HepG2 (cell line): ENCODE measurements at regions not wholly inside any gene's neighbourhood (a gene's known extent, or its start where the extent isn't known, plus 50 kb on each side); places are given as distances from the start of the nearest gene placed in this dataset.

Experiments used
- BCL6 ChIP-seq: IDR thresholded peaks from 2 replicates; pipeline ENCODE4 v1.6.1; 2016; ENCODE audit warnings: missing genetic modification reagents, missing compliant biosample characterization
- CBFB ChIP-seq: sonication (generic); formaldehyde crosslinking; IDR thresholded peaks from 2 replicates; pipeline ENCODE4 v1.4.0; 2020; ENCODE audit warnings: missing genetic modification reagents
- CBX2 ChIP-seq, 2 experiments: fragments of 200-600 bp in 1 of 2; sonication (generic); formaldehyde crosslinking in 1 of 2; IDR thresholded peaks; 2 replicates each; pipeline versions ENCODE4 v1.7.0 to v1.8.1; 2018 to 2022; ENCODE audit warnings: low read depth in 2 of 2, low read length in 1 of 2, mild to moderate bottlenecking in 1 of 2, missing genetic modification reagents in 1 of 2
- FOXK2 ChIP-seq: fragments of 450-650 bp; IDR thresholded peaks from 2 replicates; pipeline ENCODE4 v1.6.1; 2016
- HIC2 ChIP-seq: sonication (generic); formaldehyde crosslinking; IDR thresholded peaks from 2 replicates; pipeline ENCODE4 v1.9.0; 2022; ENCODE audit warnings: low read depth, missing genetic modification reagents
- HNRNPL ChIP-seq: fragments of 200-400 bp; formaldehyde crosslinking; IDR thresholded peaks from 2 replicates; pipeline ENCODE4 v1.6.1; 2017; ENCODE audit warnings: mild to moderate bottlenecking, low read depth, low read length
- IKZF1 ChIP-seq: fragments of 450-650 bp; IDR thresholded peaks from 2 replicates; pipeline ENCODE4 v1.7.1; 2016
- MED1 ChIP-seq: sonication (generic); formaldehyde crosslinking; IDR thresholded peaks from 2 replicates; pipeline ENCODE4 v1.4.0; 2020; ENCODE audit warnings: missing genetic modification reagents
- MIER2 ChIP-seq: IDR thresholded peaks from 2 replicates; pipeline ENCODE4 v1.6.1; 2016; ENCODE audit warnings: missing biosample characterization, missing genetic modification reagents
- PLRG1 ChIP-seq: fragments of 450-650 bp; conservative IDR thresholded peaks from 2 replicates; pipeline ENCODE4 v1.6.1; 2016
- RFX5 ChIP-seq: IDR thresholded peaks from 2 replicates; pipeline ENCODE4 v1.6.1; 2011; ENCODE audit warnings: low read depth, low read length, improper control_type of control experiment
- SMARCC2 ChIP-seq: fragments of 450-650 bp; IDR thresholded peaks from 2 replicates; pipeline ENCODE4 v1.6.1; 2017; ENCODE audit warnings: antibody characterized with exemption, mild to moderate bottlenecking
- SRSF9 ChIP-seq: fragments of 200-400 bp; formaldehyde crosslinking; IDR thresholded peaks from 2 replicates; pipeline ENCODE4 v1.6.1; 2018; ENCODE audit warnings: borderline replicate concordance, mild to moderate bottlenecking, low read depth, low read length; ENCODE audit not compliant: insufficient read depth, poor library complexity, severe bottlenecking
- ZBTB21 ChIP-seq: sonication (generic); formaldehyde crosslinking; IDR thresholded peaks from 2 replicates; pipeline ENCODE4 v1.4.0; 2020; ENCODE audit warnings: missing genetic modification reagents
- ZBTB4 ChIP-seq: sonication (generic); formaldehyde crosslinking; IDR thresholded peaks from 2 replicates; pipeline ENCODE4 v1.4.0; 2020; ENCODE audit warnings: missing genetic modification reagents, mild to moderate bottlenecking, borderline replicate concordance
- ZMAT5 ChIP-seq: sonication (generic); formaldehyde crosslinking; IDR thresholded peaks from 2 replicates; pipeline ENCODE4 v1.5.0; 2020; ENCODE audit warnings: mild to moderate bottlenecking, low read depth, missing genetic modification reagents, borderline replicate concordance
- ZNF138 ChIP-seq: sonication (generic); formaldehyde crosslinking; IDR thresholded peaks from 2 replicates; pipeline ENCODE4 v1.5.0; 2020; ENCODE audit warnings: mild to moderate bottlenecking, low read depth, missing genetic modification reagents
- ZNF253 ChIP-seq: sonication (generic); formaldehyde crosslinking; IDR thresholded peaks from 2 replicates; pipeline ENCODE4 v1.8.0; 2022; ENCODE audit warnings: mild to moderate bottlenecking, missing genetic modification reagents, borderline replicate concordance
- ZNF639 ChIP-seq: conservative IDR thresholded peaks from 2 replicates; pipeline ENCODE4 v1.6.1; 2018; ENCODE audit warnings: missing genetic modification reagents
- ZNF781 ChIP-seq: sonication (generic); formaldehyde crosslinking; IDR thresholded peaks from 2 replicates; pipeline ENCODE4 v1.5.1; 2020; ENCODE audit warnings: borderline replicate concordance, mild to moderate bottlenecking, missing genetic modification reagents; ENCODE audit errors: not compliant biosample characterization
- ZNF839 ChIP-seq: sonication (generic); formaldehyde crosslinking; IDR thresholded peaks from 2 replicates; pipeline ENCODE4 v1.4.0; 2020; ENCODE audit warnings: missing genetic modification reagents, mild to moderate bottlenecking, borderline replicate concordance
- TF ChIP-seq, protein P1 (sequence below): sonication (generic); formaldehyde crosslinking; IDR thresholded peaks from 2 replicates; pipeline ENCODE4 v1.5.0; 2020; ENCODE audit warnings: mild to moderate bottlenecking, missing genetic modification reagents, moderate library complexity

DNA sequence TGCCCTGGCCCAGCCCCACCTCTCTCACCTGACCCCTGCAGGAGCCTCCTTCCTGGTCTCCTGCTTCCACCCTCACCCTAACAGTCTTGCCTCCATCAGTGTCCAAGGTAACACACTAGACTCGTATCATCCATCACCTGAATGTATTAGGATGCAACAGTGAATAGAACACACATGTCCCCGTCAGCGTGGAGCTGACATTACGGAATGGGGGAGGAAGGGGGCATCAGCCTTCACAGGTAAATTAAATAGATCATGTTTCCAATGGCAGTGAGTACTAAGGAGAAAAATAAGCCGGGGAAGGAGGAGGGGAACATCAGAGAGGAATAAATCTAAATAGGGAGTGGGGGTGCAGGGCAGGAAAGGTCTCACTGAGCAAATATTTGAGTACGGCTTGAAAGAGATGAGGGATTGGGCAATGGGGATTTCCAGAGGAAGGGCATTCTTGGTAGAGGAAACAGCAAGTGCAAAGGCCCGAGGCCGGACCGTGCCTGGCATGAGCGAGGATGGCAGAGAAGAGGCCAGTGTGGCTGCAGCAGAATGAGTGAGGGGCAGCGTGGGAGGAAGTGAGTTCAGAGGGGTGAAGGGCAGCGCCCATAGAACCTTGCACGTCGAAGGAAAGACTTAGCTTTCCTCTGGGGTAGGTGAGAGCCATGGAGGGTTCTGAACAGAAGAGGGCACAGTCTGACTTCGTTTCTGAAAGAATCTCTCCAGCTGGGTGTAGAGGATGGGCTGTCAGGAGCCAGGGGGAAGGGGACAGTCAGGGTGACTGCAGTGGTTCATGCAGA, 110.1 kb upstream of the PTPN1 start (continued):
- TF ChIP-seq ZBTB21 (CRISPR knock-in tag) (no peak), CBFB (CRISPR knock-in tag) (peak; percentile 77), ZBTB4 (CRISPR knock-in tag) (peak; percentile 97; the same call in 1 of the 2 replicates), ZNF253 (no peak), SRSF9 (no peak), SMARCC2 (no peak), MED1 (CRISPR knock-in tag) (peak; percentile 99), CBX2 (IDR thresholded peaks at IDR 0.05; ENCODE audit: low read depth, low read length) (no peak), CBX2 (CRISPR knock-in tag; IDR thresholded peaks at IDR 0.05; ENCODE audit: low read depth) (peak; percentile 66; the same call in 1 of the 2 replicates), MIER2 (CRISPR knock-in tag) (no peak; the same call in none of the 2 replicates), PLRG1 (no peak), ZNF138 (CRISPR knock-in tag) (no peak), HIC2 (CRISPR knock-in tag) (peak; percentile 100), ZNF781 (CRISPR knock-in tag) (peak; percentile 94), ZNF639 (no peak; the same call in 1 of the 2 replicates), ZNF839 (CRISPR knock-in tag) (no peak), HNRNPL (peak; percentile 100), ZMAT5 (CRISPR knock-in tag) (no peak), RFX5 (no peak), BCL6 (CRISPR knock-in tag) (peak; percentile 98), IKZF1 (no peak), FOXK2 (peak; percentile 67)
- TF ChIP-seq, protein P1, sequence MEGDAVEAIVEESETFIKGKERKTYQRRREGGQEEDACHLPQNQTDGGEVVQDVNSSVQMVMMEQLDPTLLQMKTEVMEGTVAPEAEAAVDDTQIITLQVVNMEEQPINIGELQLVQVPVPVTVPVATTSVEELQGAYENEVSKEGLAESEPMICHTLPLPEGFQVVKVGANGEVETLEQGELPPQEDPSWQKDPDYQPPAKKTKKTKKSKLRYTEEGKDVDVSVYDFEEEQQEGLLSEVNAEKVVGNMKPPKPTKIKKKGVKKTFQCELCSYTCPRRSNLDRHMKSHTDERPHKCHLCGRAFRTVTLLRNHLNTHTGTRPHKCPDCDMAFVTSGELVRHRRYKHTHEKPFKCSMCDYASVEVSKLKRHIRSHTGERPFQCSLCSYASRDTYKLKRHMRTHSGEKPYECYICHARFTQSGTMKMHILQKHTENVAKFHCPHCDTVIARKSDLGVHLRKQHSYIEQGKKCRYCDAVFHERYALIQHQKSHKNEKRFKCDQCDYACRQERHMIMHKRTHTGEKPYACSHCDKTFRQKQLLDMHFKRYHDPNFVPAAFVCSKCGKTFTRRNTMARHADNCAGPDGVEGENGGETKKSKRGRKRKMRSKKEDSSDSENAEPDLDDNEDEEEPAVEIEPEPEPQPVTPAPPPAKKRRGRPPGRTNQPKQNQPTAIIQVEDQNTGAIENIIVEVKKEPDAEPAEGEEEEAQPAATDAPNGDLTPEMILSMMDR: peak; percentile 85
